ENCODE measurements at regions not wholly inside any gene's neighbourhood (a gene's known extent, or its start where the extent isn't known, plus 50 kb on each side); places are given as distances from the start of the nearest gene placed in this dataset.

DNA sequence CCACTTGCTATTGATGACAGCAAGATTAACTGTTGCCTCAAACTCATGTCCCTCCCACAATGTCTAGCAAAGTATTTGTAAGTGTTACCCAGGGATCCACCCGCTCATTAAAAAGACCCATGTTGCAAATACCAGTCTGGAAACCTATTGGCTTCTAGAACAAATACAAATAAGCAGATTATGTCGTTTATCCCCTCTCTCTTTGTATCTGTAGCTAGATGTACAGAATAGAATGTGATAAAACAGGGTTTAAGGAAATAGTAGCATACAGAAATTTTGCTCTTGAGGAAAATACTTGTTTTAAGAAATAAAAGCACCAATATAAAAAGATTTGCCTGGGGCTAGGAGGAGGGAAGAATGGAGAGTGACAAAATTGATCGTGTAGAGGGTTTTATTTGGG, 142.7 kb upstream of the ZIC3 start:
- DNase-seq, result no peak
- Histone ChIP-seq H3K4me1 (replicated peaks in 1 of 2) (peaks cover 6 to 7% of the 10 kb centered on the region in 2 donors), H3K9me3 (replicated peaks in 1 of 3) (no peaks in the 10 kb centered on the region), H3K27ac (no peak overlapping the region), H3K4me3 (no peak overlapping the region), H3K36me3 (replicated peaks in 1 of 2) (no peaks in the 10 kb centered on the region), H3K27me3 (peaks cover 67% of the 10 kb centered on the region)
- TF ChIP-seq, protein P1, sequence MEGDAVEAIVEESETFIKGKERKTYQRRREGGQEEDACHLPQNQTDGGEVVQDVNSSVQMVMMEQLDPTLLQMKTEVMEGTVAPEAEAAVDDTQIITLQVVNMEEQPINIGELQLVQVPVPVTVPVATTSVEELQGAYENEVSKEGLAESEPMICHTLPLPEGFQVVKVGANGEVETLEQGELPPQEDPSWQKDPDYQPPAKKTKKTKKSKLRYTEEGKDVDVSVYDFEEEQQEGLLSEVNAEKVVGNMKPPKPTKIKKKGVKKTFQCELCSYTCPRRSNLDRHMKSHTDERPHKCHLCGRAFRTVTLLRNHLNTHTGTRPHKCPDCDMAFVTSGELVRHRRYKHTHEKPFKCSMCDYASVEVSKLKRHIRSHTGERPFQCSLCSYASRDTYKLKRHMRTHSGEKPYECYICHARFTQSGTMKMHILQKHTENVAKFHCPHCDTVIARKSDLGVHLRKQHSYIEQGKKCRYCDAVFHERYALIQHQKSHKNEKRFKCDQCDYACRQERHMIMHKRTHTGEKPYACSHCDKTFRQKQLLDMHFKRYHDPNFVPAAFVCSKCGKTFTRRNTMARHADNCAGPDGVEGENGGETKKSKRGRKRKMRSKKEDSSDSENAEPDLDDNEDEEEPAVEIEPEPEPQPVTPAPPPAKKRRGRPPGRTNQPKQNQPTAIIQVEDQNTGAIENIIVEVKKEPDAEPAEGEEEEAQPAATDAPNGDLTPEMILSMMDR (IDR thresholded peaks at IDR 0.05), result no peak
- no peak for TF ChIP-seq POLR2A (IDR thresholded peaks at IDR 0.05)
- intact Hi-C loops (cut with DNase I), result no loop called here
- WGBS, 4 donors, result 19 to 23% (median 20%) methylated on average over 3 of the region's 3 CpGs

DNA sequence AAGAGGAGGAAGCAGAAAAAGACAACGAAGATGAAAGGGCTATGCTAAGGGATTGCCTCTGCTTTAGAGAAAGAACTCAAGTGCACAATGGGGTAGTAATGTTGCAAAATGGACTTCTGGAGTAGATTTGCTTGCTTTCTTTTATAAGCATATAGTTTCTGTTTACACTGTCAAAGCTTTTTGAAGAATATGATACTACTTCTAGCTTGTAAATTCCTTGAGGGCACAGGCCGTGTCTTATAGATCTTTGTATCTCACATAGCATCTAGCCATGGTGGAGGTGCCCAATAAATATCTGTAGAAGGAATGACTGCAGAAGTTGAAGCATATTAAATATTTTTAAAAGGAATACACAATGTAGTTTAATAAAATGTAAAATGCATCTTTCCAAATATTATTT, 147.8 kb upstream of the ZIC3 start:
- Histone ChIP-seq H3K9me3 (replicated peaks in 1 of 3) (no peaks in the 10 kb centered on the region), H3K27ac (no peak overlapping the region), H3K36me3 (replicated peaks in 1 of 2) (no peaks in the 10 kb centered on the region), H3K4me1 (replicated peaks in 1 of 2) (no peaks in the 10 kb centered on the region), H3K27me3 (peaks cover 37% of the 10 kb centered on the region), H3K4me3 (no peak overlapping the region)
- intact Hi-C loops (cut with DNase I), result no loop called here
- 51 to 69% (median 60%) methylated on average over 2 of the region's 2 CpGs for whole genome bisulfite sequencing, 4 donors
- DNase-seq, result no peak
- TF ChIP-seq, protein P1 (IDR thresholded peaks at IDR 0.05), result no peak
- no peak for TF ChIP-seq POLR2A (IDR thresholded peaks at IDR 0.05)

DNA sequence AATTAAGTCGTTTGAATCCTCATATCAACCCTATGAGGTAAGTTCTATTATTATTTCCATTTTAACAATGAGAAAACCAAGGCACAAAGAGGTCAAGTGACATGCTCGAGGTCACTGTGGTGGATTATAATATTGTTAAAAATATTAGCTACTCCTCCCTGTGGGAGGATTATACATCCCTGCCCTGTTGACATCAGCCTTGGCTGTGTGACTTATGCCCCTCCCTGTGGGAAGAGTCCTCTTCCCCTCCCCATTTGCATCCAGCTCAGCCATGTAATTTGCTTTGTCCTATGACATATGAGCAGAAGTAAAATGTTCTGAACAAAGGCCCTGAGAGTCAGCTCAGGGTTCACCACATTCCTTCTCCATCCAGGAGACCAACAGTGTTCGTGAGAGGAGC, 152.7 kb upstream of the ZIC3 start:
- Histone ChIP-seq H3K27ac (no peak overlapping the region), H3K27me3 (peaks cover 12% of the 10 kb centered on the region), H3K4me1 (replicated peaks in 1 of 2) (no peaks in the 10 kb centered on the region), H3K36me3 (replicated peaks in 1 of 2) (no peaks in the 10 kb centered on the region), H3K9me3 (replicated peaks in 1 of 3) (no peaks in the 10 kb centered on the region), H3K4me3 (no peak overlapping the region)
- intact Hi-C loops (cut with DNase I), result no loop called here
- TF ChIP-seq, protein P1 (IDR thresholded peaks at IDR 0.05), result no peak
- TF ChIP-seq POLR2A (IDR thresholded peaks at IDR 0.05), result no peak
- 27 to 57% (median 34%) methylated on average over 3 of the region's 3 CpGs for WGBS, 4 donors
- no peak for DNase-seq

DNA sequence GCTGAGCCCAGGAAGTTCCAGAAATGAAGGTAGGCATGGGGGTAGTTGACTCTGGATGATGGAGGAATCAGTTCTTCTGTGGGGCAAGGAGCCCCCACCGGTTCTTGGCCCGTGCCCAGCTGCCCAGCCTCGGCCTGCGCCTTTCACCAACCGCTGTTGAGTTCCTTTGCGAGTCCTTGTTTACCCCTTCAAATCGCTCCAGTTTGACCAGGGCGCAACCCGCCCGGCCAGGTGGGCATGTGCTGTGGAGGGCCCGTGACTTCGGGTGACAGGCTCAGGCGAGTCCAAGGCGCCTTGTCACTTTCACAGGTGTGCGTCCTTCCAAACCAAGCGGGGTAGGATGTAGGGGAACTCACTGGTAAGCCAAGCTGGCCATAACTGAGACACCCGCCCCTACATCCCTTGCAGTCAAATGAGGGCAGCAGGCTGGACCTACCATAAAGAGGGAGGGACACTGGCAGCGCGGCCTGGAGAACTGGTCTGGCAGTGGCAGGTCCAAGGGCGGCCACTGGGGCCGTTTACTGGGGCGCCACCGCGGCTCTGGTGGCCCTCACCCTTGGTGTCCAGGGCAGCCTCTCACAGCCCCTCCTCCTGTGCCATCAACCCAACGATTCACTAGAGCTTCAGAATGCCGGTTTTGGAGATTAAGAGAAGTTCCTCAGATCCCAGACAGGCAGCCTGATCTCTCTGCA, 160.3 kb upstream of the ZIC3 start:
- 80 to 84% (median 82%) methylated on average over 23 to 26 of the region's 26 CpGs; no CpG with 5 or more reads in 1 of the 4 donors for WGBS, 4 donors
- intact Hi-C loops (cut with DNase I), result no loop called here
- no peak for DNase-seq

More for the DNA sequence above, 160.3 kb upstream of the ZIC3 start:
- no peaks in the 10 kb centered on the region for H3K27me3 ChIP-seq
- H3K27ac ChIP-seq, result no peak overlapping the region
- no peaks in the 10 kb centered on the region for H3K4me1 ChIP-seq (replicated peaks in 1 of 2)
- no peak for TF ChIP-seq POLR2A (IDR thresholded peaks at IDR 0.05)
- TF ChIP-seq, protein P1 (IDR thresholded peaks at IDR 0.05), result no peak
- no peaks in the 10 kb centered on the region for H3K9me3 ChIP-seq (replicated peaks in 1 of 3)
- H3K36me3 ChIP-seq (replicated peaks in 1 of 2), result no peaks in the 10 kb centered on the region
- no peak overlapping the region for H3K4me3 ChIP-seq

All from adrenal gland (tissue), 9 donors.